Heart left ventricle (tissue), 16 donors: ENCODE measurements at regions not wholly inside any gene's neighbourhood (a gene's known extent, or its start where the extent isn't known, plus 50 kb on each side); places are given as distances from the start of the nearest gene placed in this dataset.
"Not testable (repeated sequence)": the region's sequence is repeated elsewhere in the genome, so short reads cannot be mapped to it uniquely, and the experiment has no call there.

Source experiments
- ATAC-seq, 4 donors: fragments of 200-7000 bp; cut with Tn5 transposase; one replicate each; pipeline ENCODE4 v1.9.1; 2020 to 2022; ENCODE audit warnings: moderate library complexity in 4 of 4, mild to moderate bottlenecking in 3 of 4, moderate number of reproducible peaks in 1 of 4
- DNase-seq, 5 donors: peaks; one replicate each; pipeline ENCODE4 v3.0.0-alpha.2; 2020
- H3K27ac ChIP-seq, 12 donors: fragments of 200-600 bp; sonication (generic) in 4 of 12; one replicate each; pipeline versions ENCODE4 v1.5.0 to v1.8.0; 2016 to 2022; ENCODE audit warnings: mild to moderate bottlenecking in 2 of 12
- H3K27me3 ChIP-seq, 9 donors: fragments of 200-600 bp; sonication (generic) in 2 of 9; one replicate each; pipeline versions ENCODE4 v1.5.1 to v1.8.0; 2016 to 2022; ENCODE audit warnings: mild to moderate bottlenecking in 3 of 9
- H3K36me3 ChIP-seq, 9 donors: fragments of 200-600 bp; sonication (generic) in 2 of 9; one replicate each; pipeline versions ENCODE4 v1.5.0 to v1.8.0; 2018 to 2022; ENCODE audit warnings: mild to moderate bottlenecking in 2 of 9
- H3K4me1 ChIP-seq, 12 donors: fragments of 200-600 bp; sonication (generic) in 4 of 12; one replicate each; pipeline versions ENCODE4 v1.5.0 to v1.8.0; 2016 to 2022; ENCODE audit warnings: mild to moderate bottlenecking in 3 of 12
- H3K4me3 ChIP-seq, 12 donors: fragments of 200-600 bp; sonication (generic) in 4 of 12; one replicate each; pipeline versions ENCODE4 v1.5.0 to v1.8.0; 2017 to 2022; ENCODE audit warnings: mild to moderate bottlenecking in 9 of 12, moderate library complexity in 4 of 12
- H3K9me3 ChIP-seq, 12 donors: fragments of 200-600 bp; sonication (generic) in 4 of 12; one replicate each; pipeline versions ENCODE4 v1.5.0 to v1.8.0; 2016 to 2022; ENCODE audit warnings: mild to moderate bottlenecking in 1 of 12
- POLR2A ChIP-seq, 2 donors: fragments of 450-650 bp; IDR thresholded peaks; one replicate each; pipeline ENCODE4 v1.6.1; 2017; ENCODE audit warnings: antibody characterized with exemption in 2 of 2, mild to moderate bottlenecking in 2 of 2, moderate library complexity in 2 of 2
- WGBS, 4 donors: extraction: QIAGEN DNeasy Blood & Tissue Kit in 2 of 4; methylation state at CpG; one replicate each; pipeline versions ENCODE4 v1.1.5 to v1.1.7; 2013 to 2018; 5-methylcytosine and 5-hydroxymethylcytosine counted together
- intact Hi-C, 10 donors: fragments of 100-400 bp; cut with DNase I; formaldehyde crosslinking; loops; one replicate each; pipeline versions ENCODE4 v1.11.1 to v1.14.2; 2022
- TF ChIP-seq, protein P1 (sequence below), 12 donors: fragments of 200-600 bp; sonication (generic) in 4 of 12; IDR thresholded peaks; one replicate each; pipeline versions ENCODE4 v1.5.0 to v1.8.0; 2018 to 2022; ENCODE audit warnings: antibody characterized with exemption in 12 of 12, mild to moderate bottlenecking in 5 of 12
- donor health status: ischemic (EF 13 %, LVEDD 7.1; RV severe dilation, severe dysfunction).
- donor health status: healthy with polysubstance abuse.
- donor health status: DM: no; HTN: yes; CAD: no.
- donor health status: DM: no; HTN: no; CAD: no.
- donor health status: ischemic (EF 25% LVEDD 6.9; RV normal size, moderate dysfunction).
- donor health status: ischemic (EF 25% LVEDD 5.7; RV mildly dilated, moderate dysfunction).
- donor health status: healthy.
- donor health status: DM: yes; HTN: yes; CAD: no.
- donor health status: ischemic (EF 35%, LVEDD 5.7; RV mildly dilated, moderate dysfunction).
- donor health status: nonischemic (EF 11% LVEDD 7.7; RV severe dilation, severe dysfunction).
- donor health status: DM: yes; HTN: yes; CAD: no.
- donor health status: PGD.
- donor health status: ischemic (EF 29% LVEDD 5.4; RV normal size, mild dysfunction).
- donor health status: nonischemic (EF 23%, LVEDD 6.1; RV moderate dilation, normal function).

GRCh38 chr12:30296486-30296885 lies 399.2 kb downstream of the IPO8 start:
- Histone ChIP-seq H3K36me3 (no peaks in the 10 kb centered on the region), H3K27ac (no peak overlapping the region), H3K9me3 (peaks cover 0 to 5% (median 0%) of the 10 kb centered on the region in 12 donors), H3K4me3 (no peak overlapping the region), H3K4me1 (no peaks in the 10 kb centered on the region), H3K27me3 (no peaks in the 10 kb centered on the region)
- intact Hi-C loops = no loop called here
- ATAC-seq (peak in 2 of 4 donors; percentile 45 to 47), DNase-seq (no peak)
- TF ChIP-seq, protein P1, sequence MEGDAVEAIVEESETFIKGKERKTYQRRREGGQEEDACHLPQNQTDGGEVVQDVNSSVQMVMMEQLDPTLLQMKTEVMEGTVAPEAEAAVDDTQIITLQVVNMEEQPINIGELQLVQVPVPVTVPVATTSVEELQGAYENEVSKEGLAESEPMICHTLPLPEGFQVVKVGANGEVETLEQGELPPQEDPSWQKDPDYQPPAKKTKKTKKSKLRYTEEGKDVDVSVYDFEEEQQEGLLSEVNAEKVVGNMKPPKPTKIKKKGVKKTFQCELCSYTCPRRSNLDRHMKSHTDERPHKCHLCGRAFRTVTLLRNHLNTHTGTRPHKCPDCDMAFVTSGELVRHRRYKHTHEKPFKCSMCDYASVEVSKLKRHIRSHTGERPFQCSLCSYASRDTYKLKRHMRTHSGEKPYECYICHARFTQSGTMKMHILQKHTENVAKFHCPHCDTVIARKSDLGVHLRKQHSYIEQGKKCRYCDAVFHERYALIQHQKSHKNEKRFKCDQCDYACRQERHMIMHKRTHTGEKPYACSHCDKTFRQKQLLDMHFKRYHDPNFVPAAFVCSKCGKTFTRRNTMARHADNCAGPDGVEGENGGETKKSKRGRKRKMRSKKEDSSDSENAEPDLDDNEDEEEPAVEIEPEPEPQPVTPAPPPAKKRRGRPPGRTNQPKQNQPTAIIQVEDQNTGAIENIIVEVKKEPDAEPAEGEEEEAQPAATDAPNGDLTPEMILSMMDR (IDR thresholded peaks at IDR 0.05) = no peak
- no peak for TF ChIP-seq POLR2A (IDR thresholded peaks at IDR 0.05)
- 43 to 59% (median 55%) methylated on average over 8 of the region's 8 CpGs for WGBS, 4 donors

DNA sequence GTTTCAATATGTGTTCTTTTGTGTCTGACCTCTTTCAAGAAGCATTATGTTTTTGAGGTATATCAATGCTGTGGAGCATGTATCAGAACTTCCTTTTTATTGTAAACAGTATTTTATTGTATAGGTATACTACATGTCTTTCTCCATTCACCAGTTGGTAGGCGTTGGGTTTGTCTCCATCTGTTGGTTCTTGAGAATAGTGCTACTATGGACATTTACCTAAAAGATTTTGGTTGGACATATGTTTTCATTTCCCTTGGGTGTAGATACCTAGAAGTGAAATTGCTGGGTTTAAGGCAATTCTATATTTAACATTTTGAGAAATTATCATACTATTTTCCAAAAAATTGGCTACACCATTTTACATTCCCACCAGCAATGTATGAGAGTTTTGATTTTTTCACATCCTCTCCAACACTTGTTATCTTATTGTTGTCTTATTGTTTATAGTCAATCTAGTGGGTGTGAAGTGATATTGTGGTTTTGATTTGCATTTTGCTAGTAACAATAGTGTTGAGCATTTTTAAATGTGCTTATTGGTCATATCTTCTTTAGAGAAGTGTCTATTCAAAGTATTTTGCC lies 409.2 kb downstream of the IPO8 start:
- Histone ChIP-seq H3K9me3 (no peaks in the 10 kb centered on the region), H3K27ac (no peak overlapping the region), H3K36me3 (no peaks in the 10 kb centered on the region), H3K4me1 (no peaks in the 10 kb centered on the region), H3K4me3 (no peak overlapping the region), H3K27me3 (no peaks in the 10 kb centered on the region)
- TF ChIP-seq, protein P1 (IDR thresholded peaks at IDR 0.05) = peak in 11 of 12 donors; percentile 17 to 56 (median 34)
- TF ChIP-seq POLR2A (IDR thresholded peaks at IDR 0.05) = no peak
- ATAC-seq = no peak
- DNase-seq = no peak
- intact Hi-C loops = loop anchor here in 4 of 10 donors (5.0 to 10.0 kb wide), 4 partner anchors 734 to 772 kb away; no protein-coding TSS in a partner anchor
- 38 to 59% (median 48%) methylated on average over 1 of the region's 1 CpG for WGBS, 4 donors

- no peak for TF ChIP-seq POLR2A (IDR thresholded peaks at IDR 0.05)
- TF ChIP-seq, protein P1 (IDR thresholded peaks at IDR 0.05) = no peak
- Histone ChIP-seq H3K4me3 (no peak overlapping the region), H3K36me3 (no peaks in the 10 kb centered on the region), H3K27me3 (no peaks in the 10 kb centered on the region), H3K9me3 (no peaks in the 10 kb centered on the region), H3K27ac (no peak overlapping the region), H3K4me1 (no peaks in the 10 kb centered on the region)
- DNase-seq = no peak
- intact Hi-C loops = no loop called here
- ATAC-seq = no peak
These were observed 417.3 kb downstream of the IPO8 start for GRCh38 chr12:30278401-30278800.

- intact Hi-C loops, DNase-seq, ATAC-seq, H3K4me3 ChIP-seq, H3K27me3 ChIP-seq, H3K36me3 ChIP-seq, H3K4me1 ChIP-seq, H3K27ac ChIP-seq, H3K9me3 ChIP-seq: not testable (repeated sequence)
- 46 to 100% (median 95%) methylated on average over 1 of the region's 1 CpG for WGBS, 4 donors
These were observed 423.2 kb downstream of the IPO8 start for GRCh38 chr12:30272515-30272914.

DNA sequence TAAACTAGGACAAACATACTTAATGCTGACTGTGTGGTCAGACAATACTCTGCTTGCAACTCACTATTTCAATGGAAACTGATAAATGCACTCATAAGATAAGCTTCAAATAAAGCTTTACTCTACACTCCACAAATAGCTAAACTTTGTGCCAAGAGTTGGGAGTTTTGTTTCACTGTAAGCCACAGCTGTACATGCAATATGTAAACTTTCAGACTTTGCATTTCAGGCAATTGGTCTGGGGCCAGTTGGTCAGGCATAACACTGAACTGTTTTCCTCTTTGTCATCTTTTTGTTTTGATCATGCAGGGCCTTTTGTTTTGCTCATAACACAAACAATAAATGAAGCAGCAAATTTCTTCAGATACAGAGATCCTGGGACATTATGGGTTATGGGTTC lies 426.2 kb downstream of the IPO8 start:
- Histone ChIP-seq H3K27me3 (no peaks in the 10 kb centered on the region), H3K4me3 (no peak overlapping the region), H3K4me1 (no peaks in the 10 kb centered on the region), H3K27ac (no peak overlapping the region), H3K36me3 (no peaks in the 10 kb centered on the region), H3K9me3 (peaks cover 0 to 14% (median 2%) of the 10 kb centered on the region in 12 donors)
- intact Hi-C loops = no loop called here
- DNase-seq (no peak), ATAC-seq (no peak)
- TF ChIP-seq, protein P1 (IDR thresholded peaks at IDR 0.05) = no peak
- no peak for TF ChIP-seq POLR2A (IDR thresholded peaks at IDR 0.05)
